Suprapubic skin (tissue), 4 donors: ENCODE measurements at regions not wholly inside any gene's neighbourhood (a gene's known extent, or its start where the extent isn't known, plus 50 kb on each side); places are given as distances from the start of the nearest gene placed in this dataset.

Experiments used
- DNase-seq, 2 donors: peaks; one replicate each; pipeline ENCODE4 v3.0.0-alpha.2; 2019; ENCODE audit warnings: low spot score in 2 of 2
- H3K27ac ChIP-seq: fragments of 200-600 bp; sonication (generic); one replicate; pipeline ENCODE4 v1.5.1; 2019
- H3K27me3 ChIP-seq: fragments of 200-600 bp; sonication (generic); one replicate; pipeline ENCODE4 v1.5.1; 2019
- H3K36me3 ChIP-seq: fragments of 200-600 bp; sonication (generic); one replicate; pipeline ENCODE4 v1.5.1; 2019
- H3K4me1 ChIP-seq: fragments of 200-600 bp; sonication (generic); one replicate; pipeline ENCODE4 v1.5.1; 2019
- H3K4me3 ChIP-seq: fragments of 200-600 bp; sonication (generic); one replicate; pipeline ENCODE4 v1.5.1; 2019; ENCODE audit warnings: mild to moderate bottlenecking
- H3K9me3 ChIP-seq: fragments of 200-600 bp; sonication (generic); one replicate; pipeline ENCODE4 v1.5.1; 2019
- EP300 ChIP-seq: sonication (generic); formaldehyde crosslinking; IDR thresholded peaks from one replicate; pipeline ENCODE4 v1.6.1; 2017; ENCODE audit warnings: antibody characterized with exemption
- POLR2A ChIP-seq, 2 donors: fragments of 450-650 bp; IDR thresholded peaks; one replicate each; pipeline ENCODE4 v1.6.1; 2017; ENCODE audit warnings: antibody characterized with exemption in 2 of 2, mild to moderate bottlenecking in 2 of 2, moderate library complexity in 2 of 2
- POLR2AphosphoS5 ChIP-seq, 3 donors: sonication (generic); formaldehyde crosslinking; IDR thresholded peaks; one replicate each; pipeline ENCODE4 v1.6.1; 2017; ENCODE audit warnings: antibody characterized with exemption in 3 of 3
- WGBS: methylation state at CpG from one replicate; pipeline ENCODE4 v1.1.5; 2018; 5-methylcytosine and 5-hydroxymethylcytosine counted together
- TF ChIP-seq, protein P1 (sequence below), 2 donors: fragments of 200-600 bp in 1 of 2; fragments of 450-650 bp in 1 of 2; sonication (generic) in 1 of 2; IDR thresholded peaks; one replicate each; pipeline ENCODE4 v1.5.1; 2016 to 2019; ENCODE audit warnings: antibody characterized with exemption in 2 of 2, mild to moderate bottlenecking in 1 of 2, moderate library complexity in 1 of 2

DNA sequence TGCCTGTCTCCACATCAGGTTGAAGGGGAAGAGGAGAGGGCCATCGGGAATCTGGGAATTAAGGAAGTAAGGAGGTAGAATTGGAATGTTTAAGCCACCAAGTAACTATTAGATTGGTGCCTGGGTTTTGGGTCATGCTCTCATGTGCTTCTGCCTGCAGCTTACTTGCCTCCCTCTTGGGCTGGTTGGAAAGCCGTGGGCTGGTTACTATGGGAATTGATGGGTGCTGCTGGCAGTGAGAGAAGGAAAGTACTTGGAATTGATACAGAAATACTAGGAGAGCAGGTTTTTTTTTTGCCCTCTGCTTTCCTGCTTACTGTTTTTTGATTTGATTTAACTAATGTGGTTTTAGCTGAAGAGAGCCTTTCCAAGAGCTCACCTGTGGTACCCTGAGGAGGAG, 493.5 kb upstream of the RGS6 start:
- no peak for DNase-seq
- WGBS = 18% methylated on average over 2 of the region's 2 CpGs

DNA sequence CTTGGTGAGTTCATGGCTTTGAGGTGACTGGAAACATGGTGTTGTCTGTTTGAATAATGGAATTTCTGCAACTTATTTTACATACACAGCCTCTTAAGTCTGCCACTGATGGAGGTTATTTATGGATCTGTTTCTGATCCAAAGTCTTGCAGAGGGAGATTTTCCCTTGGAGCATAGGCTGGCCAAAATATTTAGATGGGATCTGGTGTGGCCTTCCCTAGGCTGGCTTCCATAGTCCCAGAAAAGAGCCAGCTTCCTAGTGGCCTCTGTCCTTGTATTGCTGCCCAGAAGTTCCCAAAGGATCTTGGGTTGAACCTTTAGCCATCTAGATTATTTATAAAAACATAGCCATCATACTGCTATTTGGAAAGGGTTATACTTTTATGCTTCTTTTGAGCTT, 491.1 kb upstream of the RGS6 start:
- Histone ChIP-seq H3K4me1 (peaks cover 23% of the 10 kb centered on the region), H3K36me3 (no peaks in the 10 kb centered on the region), H3K4me3 (no peak overlapping the region), H3K27ac (no peak overlapping the region), H3K27me3 (no peaks in the 10 kb centered on the region), H3K9me3 (no peaks in the 10 kb centered on the region)
- DNase-seq = no peak
- no peak for TF ChIP-seq EP300
- TF ChIP-seq POLR2A (IDR thresholded peaks at IDR 0.05) = no peak
- TF ChIP-seq POLR2AphosphoS5 (IDR thresholded peaks at IDR 0.05) = no peak
- TF ChIP-seq, protein P1, sequence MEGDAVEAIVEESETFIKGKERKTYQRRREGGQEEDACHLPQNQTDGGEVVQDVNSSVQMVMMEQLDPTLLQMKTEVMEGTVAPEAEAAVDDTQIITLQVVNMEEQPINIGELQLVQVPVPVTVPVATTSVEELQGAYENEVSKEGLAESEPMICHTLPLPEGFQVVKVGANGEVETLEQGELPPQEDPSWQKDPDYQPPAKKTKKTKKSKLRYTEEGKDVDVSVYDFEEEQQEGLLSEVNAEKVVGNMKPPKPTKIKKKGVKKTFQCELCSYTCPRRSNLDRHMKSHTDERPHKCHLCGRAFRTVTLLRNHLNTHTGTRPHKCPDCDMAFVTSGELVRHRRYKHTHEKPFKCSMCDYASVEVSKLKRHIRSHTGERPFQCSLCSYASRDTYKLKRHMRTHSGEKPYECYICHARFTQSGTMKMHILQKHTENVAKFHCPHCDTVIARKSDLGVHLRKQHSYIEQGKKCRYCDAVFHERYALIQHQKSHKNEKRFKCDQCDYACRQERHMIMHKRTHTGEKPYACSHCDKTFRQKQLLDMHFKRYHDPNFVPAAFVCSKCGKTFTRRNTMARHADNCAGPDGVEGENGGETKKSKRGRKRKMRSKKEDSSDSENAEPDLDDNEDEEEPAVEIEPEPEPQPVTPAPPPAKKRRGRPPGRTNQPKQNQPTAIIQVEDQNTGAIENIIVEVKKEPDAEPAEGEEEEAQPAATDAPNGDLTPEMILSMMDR (IDR thresholded peaks at IDR 0.05) = no peak

More for the DNA sequence above, 493.5 kb upstream of the RGS6 start:
- no peak overlapping the region for H3K4me3 ChIP-seq
- no peaks in the 10 kb centered on the region for H3K27me3 ChIP-seq
- peaks cover 23% of the 10 kb centered on the region for H3K4me1 ChIP-seq
- no peaks in the 10 kb centered on the region for H3K9me3 ChIP-seq
- H3K36me3 ChIP-seq = no peaks in the 10 kb centered on the region
- TF ChIP-seq, protein P1 (IDR thresholded peaks at IDR 0.05) = no peak
- TF ChIP-seq POLR2A (IDR thresholded peaks at IDR 0.05) (no peak), EP300 (no peak), POLR2AphosphoS5 (IDR thresholded peaks at IDR 0.05) (no peak)
- peak overlapping the region; percentile 38 for H3K27ac ChIP-seq

DNA sequence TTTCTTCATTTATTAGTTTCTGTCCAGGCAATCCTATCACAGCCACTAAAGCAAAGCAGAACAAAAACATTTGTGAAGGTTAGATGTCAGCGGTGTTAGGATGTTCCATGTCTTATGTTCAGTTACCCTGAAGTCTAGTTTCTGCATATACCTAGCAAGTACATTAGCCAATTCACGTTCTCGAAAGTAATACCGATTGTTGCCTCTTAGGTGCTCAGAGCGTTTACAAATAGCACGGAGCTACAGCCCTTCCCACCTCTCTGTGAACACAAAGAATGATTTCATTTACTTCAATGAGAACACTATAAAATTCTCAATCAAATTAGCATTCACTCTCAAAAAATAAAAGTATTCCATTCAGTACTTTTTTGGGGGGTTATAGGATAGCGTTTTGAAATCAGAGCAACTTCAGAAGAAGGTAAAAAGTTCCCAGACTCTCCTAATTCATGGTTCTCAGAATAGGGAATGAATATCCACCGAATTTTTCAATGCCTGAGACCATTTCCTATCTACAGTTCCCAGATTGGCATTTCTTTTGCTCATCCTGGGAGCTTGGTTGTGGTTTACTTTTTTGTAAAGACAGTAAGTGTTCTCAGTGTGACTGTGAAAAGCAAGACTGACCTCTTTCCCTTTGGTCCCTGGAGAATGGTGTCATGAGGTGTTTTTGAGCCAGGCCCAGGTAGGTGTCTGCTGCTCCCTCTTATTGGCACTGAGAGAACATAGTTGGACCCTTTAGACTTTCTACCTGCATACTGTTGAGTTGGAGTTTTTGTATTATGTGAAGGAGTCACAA, 488.0 kb upstream of the RGS6 start:
- H3K9me3 ChIP-seq = no peaks in the 10 kb centered on the region
- H3K4me1 ChIP-seq = peaks cover 11% of the 10 kb centered on the region
- H3K27ac ChIP-seq = no peak overlapping the region
- TF ChIP-seq EP300 (no peak), POLR2A (IDR thresholded peaks at IDR 0.05) (no peak), POLR2AphosphoS5 (IDR thresholded peaks at IDR 0.05) (no peak)
- TF ChIP-seq, protein P1 (IDR thresholded peaks at IDR 0.05) = no peak
- 91% methylated on average over 8 of the region's 8 CpGs for WGBS
- no peaks in the 10 kb centered on the region for H3K27me3 ChIP-seq
- no peaks in the 10 kb centered on the region for H3K36me3 ChIP-seq
- no peak overlapping the region for H3K4me3 ChIP-seq
- DNase-seq = no peak

DNA sequence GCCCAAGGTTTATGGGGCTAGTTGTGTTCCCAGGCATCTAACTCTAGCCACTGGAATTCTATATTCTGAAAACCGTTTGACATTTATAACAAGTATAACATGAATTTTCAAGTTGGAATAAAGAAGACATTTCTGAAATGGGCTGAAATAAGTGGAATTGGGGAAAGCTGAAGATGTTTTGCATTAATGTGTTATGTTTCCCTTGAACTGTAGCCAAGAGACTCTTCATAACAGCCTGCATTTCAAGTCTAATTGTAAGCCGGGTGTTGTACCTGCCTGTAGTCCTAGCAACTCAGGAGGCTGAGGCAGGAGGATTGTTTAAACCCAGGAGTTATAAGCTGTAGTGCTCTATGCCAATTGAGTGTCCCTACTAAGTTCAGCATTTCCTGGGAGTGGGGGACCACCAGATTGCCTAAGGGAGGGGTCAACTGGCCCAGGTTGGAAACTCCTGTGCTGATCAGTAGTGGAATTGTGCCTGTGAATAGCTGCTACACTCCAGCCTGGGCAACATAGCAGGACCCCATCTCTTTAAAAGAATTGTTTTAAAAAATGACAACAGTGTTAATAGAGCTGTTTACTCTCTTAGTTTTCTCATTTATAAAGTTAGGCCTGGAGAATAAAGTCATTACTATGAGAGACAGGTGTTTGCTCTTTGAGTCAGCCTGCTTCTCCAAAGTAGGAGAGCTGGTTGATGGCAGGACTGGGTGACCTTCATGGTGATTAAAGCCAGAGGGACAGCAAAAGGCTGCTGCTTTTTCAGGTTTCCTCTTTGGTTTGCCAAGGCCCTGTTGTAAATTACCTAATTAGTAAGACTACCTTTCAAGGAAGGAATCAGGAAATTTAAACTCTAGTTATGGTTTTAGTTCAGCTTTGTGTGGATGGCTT, 483.6 kb upstream of the RGS6 start:
- Histone ChIP-seq H3K9me3 (no peaks in the 10 kb centered on the region), H3K27ac (no peak overlapping the region), H3K4me3 (no peak overlapping the region), H3K27me3 (no peaks in the 10 kb centered on the region), H3K36me3 (no peaks in the 10 kb centered on the region), H3K4me1 (no peaks in the 10 kb centered on the region)
- DNase-seq = no peak
- TF ChIP-seq EP300 (no peak), POLR2AphosphoS5 (IDR thresholded peaks at IDR 0.05) (no peak), POLR2A (IDR thresholded peaks at IDR 0.05) (no peak)
- TF ChIP-seq, protein P1 (IDR thresholded peaks at IDR 0.05) = no peak
- WGBS = 79% methylated on average over 2 of the region's 2 CpGs
